Neuron (in vitro differentiated cells): ENCODE measurements at regions not wholly inside any gene's neighbourhood (a gene's known extent, or its start where the extent isn't known, plus 50 kb on each side); places are given as distances from the start of the nearest gene placed in this dataset.

ENCODE experiments used
- H2AFZ ChIP-seq: one replicate; pipeline ENCODE4 v1.6.1; 2013; ENCODE audit warnings: low read depth, mild to moderate bottlenecking, inconsistent platforms, low read length, moderate library complexity
- H3K27me3 ChIP-seq: one replicate; pipeline ENCODE4 v1.6.1; 2013; ENCODE audit warnings: low read length; ENCODE audit not compliant: insufficient read depth
- H3K36me3 ChIP-seq: one replicate; pipeline ENCODE4 v1.6.1; 2013; ENCODE audit warnings: low read length; ENCODE audit not compliant: insufficient read depth
- H3K4me1 ChIP-seq: one replicate; pipeline ENCODE4 v1.6.1; 2013; ENCODE audit warnings: low read length; ENCODE audit not compliant: insufficient read depth
- H3K4me3 ChIP-seq: 2 replicates; pipeline ENCODE4 v1.5.1; 2013; ENCODE audit warnings: mild to moderate bottlenecking, low read length, moderate library complexity
- H3K9me3 ChIP-seq: one replicate; pipeline ENCODE4 v1.6.1; 2013; ENCODE audit warnings: low read length

GRCh38 chr2:185610301-185610700 is 128.3 kb upstream of the FSIP2 start:
- Histone ChIP-seq H3K4me1 (no peaks in the 10 kb centered on the region), H3K36me3 (no peaks in the 10 kb centered on the region), H3K4me3 (no peak overlapping the region), H3K9me3 (no peaks in the 10 kb centered on the region), H2AFZ (no peak overlapping the region), H3K27me3 (no peaks in the 10 kb centered on the region)

DNA sequence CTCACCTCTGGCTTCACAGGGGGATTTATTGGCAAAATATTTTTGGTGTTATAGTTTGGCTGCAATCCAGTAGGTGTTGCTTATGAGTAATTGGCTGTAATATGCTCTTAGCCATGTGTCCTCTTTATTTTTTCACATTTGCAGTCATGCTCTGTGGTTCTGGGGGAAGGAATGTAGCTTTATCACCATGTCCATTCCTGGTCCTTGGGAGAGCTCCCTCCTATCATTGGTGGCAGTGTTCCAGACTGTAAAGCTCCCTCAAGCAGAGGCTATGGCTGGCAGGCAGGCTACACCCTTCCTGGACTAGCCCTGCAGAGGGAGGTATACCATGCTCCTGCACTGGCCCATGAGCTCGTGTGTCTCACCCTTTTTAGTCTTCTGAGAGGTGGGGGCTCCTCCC is 120.0 kb upstream of the FSIP2 start:
- H3K27me3 ChIP-seq: no peaks in the 10 kb centered on the region
- H3K9me3 ChIP-seq: no peaks in the 10 kb centered on the region
- no peaks in the 10 kb centered on the region for H3K4me1 ChIP-seq
- H2AFZ ChIP-seq: no peak overlapping the region
- H3K4me3 ChIP-seq: no peak overlapping the region
- no peaks in the 10 kb centered on the region for H3K36me3 ChIP-seq

- Histone ChIP-seq H3K27me3 (no peaks in the 10 kb centered on the region), H3K9me3 (no peaks in the 10 kb centered on the region), H2AFZ (no peak overlapping the region), H3K36me3 (no peaks in the 10 kb centered on the region), H3K4me3 (no peak overlapping the region), H3K4me1 (no peaks in the 10 kb centered on the region)
These were observed 113.0 kb upstream of the FSIP2 start for GRCh38 chr2:185625604-185626003.

- H3K27me3 ChIP-seq: no peaks in the 10 kb centered on the region
- no peaks in the 10 kb centered on the region for H3K36me3 ChIP-seq
- H3K9me3 ChIP-seq: no peaks in the 10 kb centered on the region
- H3K4me1 ChIP-seq: no peaks in the 10 kb centered on the region
- no peak overlapping the region for H3K4me3 ChIP-seq
- H2AFZ ChIP-seq: no peak overlapping the region
These were observed 109.6 kb upstream of the FSIP2 start for GRCh38 chr2:185628985-185629384.

DNA sequence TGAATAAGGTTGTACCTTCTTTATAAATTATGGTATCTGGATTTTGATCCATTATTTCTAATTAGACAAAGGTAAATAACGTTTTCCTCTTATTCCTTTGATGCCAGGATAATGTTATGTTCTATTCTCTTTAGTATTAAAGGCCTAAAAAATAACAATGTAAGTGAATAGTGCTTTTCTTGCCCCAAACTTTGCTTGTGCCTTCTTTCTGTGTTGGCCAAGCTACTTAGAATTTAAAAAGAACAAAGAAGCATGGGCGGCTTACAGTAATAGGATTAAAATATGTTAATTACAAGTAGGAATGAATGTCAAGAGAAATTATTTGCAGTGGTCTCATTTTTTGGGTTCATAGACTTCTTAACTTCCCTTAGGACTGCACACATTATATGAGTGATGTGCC is 105.0 kb upstream of the FSIP2 start:
- H3K9me3 ChIP-seq: no peaks in the 10 kb centered on the region
- H3K4me3 ChIP-seq: no peak overlapping the region
- H3K36me3 ChIP-seq: no peaks in the 10 kb centered on the region
- H3K27me3 ChIP-seq: no peaks in the 10 kb centered on the region
- no peak overlapping the region for H2AFZ ChIP-seq
- peaks cover 7% of the 10 kb centered on the region for H3K4me1 ChIP-seq

GRCh38 chr2:185638771-185639170 is 99.8 kb upstream of the FSIP2 start:
- no peak overlapping the region for H3K4me3 ChIP-seq
- no peaks in the 10 kb centered on the region for H3K36me3 ChIP-seq
- peaks cover 15% of the 10 kb centered on the region for H3K4me1 ChIP-seq
- H2AFZ ChIP-seq: no peak overlapping the region
- H3K27me3 ChIP-seq: no peaks in the 10 kb centered on the region
- no peaks in the 10 kb centered on the region for H3K9me3 ChIP-seq

DNA sequence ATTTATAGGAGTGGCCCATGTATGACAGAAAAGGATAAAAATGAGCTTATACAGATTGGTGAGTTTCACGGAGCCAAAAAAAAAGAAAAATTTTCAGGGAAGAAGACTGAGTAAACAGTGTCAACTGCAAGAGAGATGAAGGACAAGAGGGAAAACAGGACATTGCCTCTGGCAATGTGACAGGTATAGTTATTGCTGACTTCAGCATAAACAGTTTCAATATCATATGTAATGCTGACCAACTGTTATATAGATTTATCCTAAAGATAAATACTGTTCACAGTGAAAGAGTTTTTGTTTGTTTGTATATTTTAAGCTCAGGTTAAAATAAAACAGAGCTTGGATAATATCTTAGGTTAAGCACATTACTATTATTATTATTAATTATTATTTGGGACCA is 98.0 kb upstream of the FSIP2 start:
- H2AFZ ChIP-seq: no peak overlapping the region
- peaks cover 26% of the 10 kb centered on the region for H3K4me1 ChIP-seq
- no peaks in the 10 kb centered on the region for H3K36me3 ChIP-seq
- H3K4me3 ChIP-seq: no peak overlapping the region
- no peaks in the 10 kb centered on the region for H3K27me3 ChIP-seq
- no peaks in the 10 kb centered on the region for H3K9me3 ChIP-seq

GRCh38 chr2:185643434-185643833 is 95.2 kb upstream of the FSIP2 start:
- H3K27me3 ChIP-seq: no peaks in the 10 kb centered on the region
- no peaks in the 10 kb centered on the region for H3K9me3 ChIP-seq
- no peak overlapping the region for H3K4me3 ChIP-seq
- H3K36me3 ChIP-seq: no peaks in the 10 kb centered on the region
- H3K4me1 ChIP-seq: peaks cover 21% of the 10 kb centered on the region
- no peak overlapping the region for H2AFZ ChIP-seq

DNA sequence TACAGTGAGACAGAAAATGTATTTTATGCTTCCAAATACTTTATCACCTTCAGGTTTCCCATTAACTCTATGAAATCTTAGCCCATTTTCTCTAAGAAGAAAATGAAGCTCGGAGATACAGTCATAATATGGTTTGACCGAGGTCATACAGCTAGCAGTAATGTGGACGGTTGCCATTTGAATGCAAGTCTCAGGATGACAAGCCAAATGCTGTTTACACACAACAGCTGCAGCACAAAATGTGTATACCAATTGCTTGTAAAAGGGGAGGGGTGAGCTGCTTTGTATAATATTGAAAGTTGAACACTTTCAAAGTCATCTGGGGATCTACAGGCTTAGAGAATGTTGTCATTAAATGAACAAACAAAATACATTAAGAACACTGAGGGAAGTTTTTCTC is 93.8 kb upstream of the FSIP2 start:
- peaks cover 16% of the 10 kb centered on the region for H3K4me1 ChIP-seq
- H3K4me3 ChIP-seq: no peak overlapping the region
- no peaks in the 10 kb centered on the region for H3K36me3 ChIP-seq
- H2AFZ ChIP-seq: no peak overlapping the region
- no peaks in the 10 kb centered on the region for H3K9me3 ChIP-seq
- H3K27me3 ChIP-seq: no peaks in the 10 kb centered on the region

DNA sequence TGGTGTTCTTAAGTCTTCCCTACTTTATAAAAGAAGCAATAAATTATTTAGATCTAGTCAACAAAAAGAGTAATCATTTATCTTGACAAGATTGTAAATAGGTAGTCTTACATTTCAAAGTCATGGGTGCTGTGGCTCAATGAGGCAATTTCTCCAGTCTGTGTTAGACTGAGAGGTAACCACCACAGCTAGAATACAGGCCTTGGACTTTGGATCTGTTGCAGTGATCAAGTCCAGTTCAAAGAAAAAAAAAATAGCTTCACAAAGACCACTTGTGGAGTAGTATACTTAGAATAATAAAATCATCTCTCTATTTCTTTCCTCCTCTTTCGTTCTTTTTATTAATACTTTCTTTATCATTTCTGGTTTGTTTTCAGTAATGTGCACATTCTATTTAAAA is 93.1 kb upstream of the FSIP2 start:
- Histone ChIP-seq H3K4me1 (peaks cover 16% of the 10 kb centered on the region), H3K36me3 (no peaks in the 10 kb centered on the region), H3K27me3 (no peaks in the 10 kb centered on the region), H3K4me3 (no peak overlapping the region), H2AFZ (no peak overlapping the region), H3K9me3 (no peaks in the 10 kb centered on the region)

GRCh38 chr2:185658750-185659149 is 79.9 kb upstream of the FSIP2 start:
- no peak overlapping the region for H3K4me3 ChIP-seq
- H3K9me3 ChIP-seq: peaks cover 2% of the 10 kb centered on the region
- H3K27me3 ChIP-seq: no peaks in the 10 kb centered on the region
- H2AFZ ChIP-seq: no peak overlapping the region
- no peaks in the 10 kb centered on the region for H3K36me3 ChIP-seq
- no peaks in the 10 kb centered on the region for H3K4me1 ChIP-seq

DNA sequence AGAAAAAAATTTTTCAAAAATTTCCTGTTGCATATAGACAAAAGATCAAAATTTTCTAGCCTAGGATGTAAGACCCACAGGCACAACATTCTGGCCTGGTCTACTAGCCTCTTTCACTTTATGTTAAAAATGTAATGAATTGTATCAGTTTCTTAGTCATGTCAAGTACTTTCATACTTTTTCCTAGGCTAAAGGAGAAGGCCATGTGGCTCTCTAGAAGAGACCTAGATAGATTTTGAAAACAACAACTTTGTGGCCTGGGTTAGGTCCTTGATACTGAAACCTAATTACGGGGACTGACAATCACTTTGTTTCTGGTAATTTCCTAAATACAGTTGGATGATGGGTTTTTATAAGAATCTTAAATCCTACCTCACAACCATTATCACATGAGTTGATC is 74.8 kb upstream of the FSIP2 start:
- Histone ChIP-seq H3K27me3 (no peaks in the 10 kb centered on the region), H3K4me1 (no peaks in the 10 kb centered on the region)

DNA sequence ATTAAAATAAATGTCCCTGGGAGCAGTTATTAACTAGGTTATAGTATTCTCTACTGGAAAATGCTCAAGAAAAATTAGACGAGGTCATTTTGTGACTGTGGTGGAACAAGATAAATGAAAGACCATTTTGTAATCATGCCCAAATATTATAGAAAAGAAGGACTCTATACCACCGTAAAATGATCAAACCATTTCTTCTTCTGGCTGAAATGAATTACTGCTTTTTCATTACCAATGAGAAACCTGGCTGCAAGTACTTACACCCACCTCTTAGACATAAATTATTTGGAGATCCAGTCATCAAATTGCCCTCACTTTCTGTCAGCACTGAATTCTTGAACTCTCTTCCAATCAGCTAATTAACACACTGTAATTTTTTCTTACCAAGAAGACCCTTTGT is 74.2 kb upstream of the FSIP2 start:
- Histone ChIP-seq H3K9me3 (peaks cover 2% of the 10 kb centered on the region), H2AFZ (no peak overlapping the region), H3K4me1 (no peaks in the 10 kb centered on the region), H3K27me3 (no peaks in the 10 kb centered on the region), H3K36me3 (no peaks in the 10 kb centered on the region), H3K4me3 (no peak overlapping the region)

More for the DNA sequence above, 74.8 kb upstream of the FSIP2 start:
- Histone ChIP-seq H3K4me3 (no peak overlapping the region), H3K9me3 (peaks cover 2% of the 10 kb centered on the region), H2AFZ (no peak overlapping the region), H3K36me3 (no peaks in the 10 kb centered on the region)

GRCh38 chr2:185665251-185665814 is 73.3 kb upstream of the FSIP2 start:
- Histone ChIP-seq H3K4me3 (no peak overlapping the region), H2AFZ (no peak overlapping the region), H3K9me3 (peaks cover 2% of the 10 kb centered on the region), H3K36me3 (no peaks in the 10 kb centered on the region), H3K27me3 (no peaks in the 10 kb centered on the region), H3K4me1 (no peaks in the 10 kb centered on the region)
